C4-2B (cell line): ENCODE measurements at regions not wholly inside any gene's neighbourhood (a gene's known extent, or its start where the extent isn't known, plus 50 kb on each side); places are given as distances from the start of the nearest gene placed in this dataset.

ENCODE experiments used
- CTCF ChIP-seq: fragments of 450-650 bp; conservative IDR thresholded peaks from 2 replicates; pipeline ENCODE4 v1.5.1; 2017; ENCODE audit warnings: mild to moderate bottlenecking
- ZFX ChIP-seq: fragments of 450-650 bp; IDR thresholded peaks from 2 replicates; pipeline ENCODE4 v1.6.1; 2017

- TF ChIP-seq CTCF (no peak), ZFX (no peak)
Measured at GRCh38 chr12:76238688-76239087, 109.5 kb downstream of the BBS10 start.
